ENCODE measurements at regions not wholly inside any gene's neighbourhood (a gene's known extent, or its start where the extent isn't known, plus 50 kb on each side); places are given as distances from the start of the nearest gene placed in this dataset.

DNA sequence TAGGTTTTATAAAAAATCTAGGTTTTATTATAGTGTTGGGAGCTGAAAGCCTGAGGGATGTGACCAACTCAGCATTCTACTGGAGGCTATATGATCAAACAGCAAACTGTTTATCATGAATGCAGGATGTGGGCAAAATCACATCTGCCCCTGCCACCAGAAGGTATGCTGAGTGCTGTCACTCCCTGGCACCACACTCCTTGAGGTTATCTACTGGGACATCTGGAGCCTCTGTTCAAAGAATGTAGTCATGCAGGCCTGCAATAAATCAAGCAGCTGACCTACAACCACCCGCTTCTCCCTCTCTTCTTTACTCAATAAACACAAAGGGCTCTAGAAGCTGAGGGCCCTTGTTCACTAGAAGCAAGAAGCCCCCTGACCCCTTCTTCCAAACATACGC lies 328.4 kb upstream of the DDX18 start:
- H3K4me3 ChIP-seq (ENCODE audit: low read depth, low read length): no peak overlapping the region

DNA sequence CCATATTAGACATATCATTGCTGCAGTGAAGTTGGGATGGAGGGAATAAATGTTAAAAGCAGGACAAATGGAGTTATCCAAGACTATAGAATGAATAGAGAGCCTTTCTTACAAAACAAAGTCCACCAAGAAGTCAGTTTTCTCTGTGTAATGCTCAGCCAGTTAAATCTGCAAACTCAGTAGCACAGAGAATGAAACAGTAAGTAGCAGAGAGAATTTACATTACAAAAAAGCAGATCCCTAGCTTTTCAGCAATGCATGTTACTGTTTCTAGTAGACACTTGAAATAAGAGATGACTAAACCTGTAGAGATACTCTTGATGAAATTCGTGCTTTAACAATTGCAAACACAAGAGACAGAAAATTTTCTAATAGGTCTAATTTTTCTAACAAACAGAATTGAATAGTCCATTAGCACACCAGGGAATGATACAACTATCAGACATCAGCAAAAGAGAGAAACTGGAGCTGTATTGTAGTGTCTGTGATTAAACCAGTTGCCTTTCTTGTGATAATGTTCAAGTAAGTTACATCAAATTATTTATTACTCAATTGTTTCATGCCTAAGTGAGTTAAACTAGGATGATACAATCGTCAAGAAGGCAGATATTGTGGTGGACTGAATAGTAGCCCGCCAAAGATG lies 322.2 kb upstream of the DDX18 start:
- DNase-seq (ENCODE audit: low read depth): no peak
- no peak overlapping the region for H3K4me3 ChIP-seq (ENCODE audit: low read depth, low read length)
- TF ChIP-seq, protein P1, sequence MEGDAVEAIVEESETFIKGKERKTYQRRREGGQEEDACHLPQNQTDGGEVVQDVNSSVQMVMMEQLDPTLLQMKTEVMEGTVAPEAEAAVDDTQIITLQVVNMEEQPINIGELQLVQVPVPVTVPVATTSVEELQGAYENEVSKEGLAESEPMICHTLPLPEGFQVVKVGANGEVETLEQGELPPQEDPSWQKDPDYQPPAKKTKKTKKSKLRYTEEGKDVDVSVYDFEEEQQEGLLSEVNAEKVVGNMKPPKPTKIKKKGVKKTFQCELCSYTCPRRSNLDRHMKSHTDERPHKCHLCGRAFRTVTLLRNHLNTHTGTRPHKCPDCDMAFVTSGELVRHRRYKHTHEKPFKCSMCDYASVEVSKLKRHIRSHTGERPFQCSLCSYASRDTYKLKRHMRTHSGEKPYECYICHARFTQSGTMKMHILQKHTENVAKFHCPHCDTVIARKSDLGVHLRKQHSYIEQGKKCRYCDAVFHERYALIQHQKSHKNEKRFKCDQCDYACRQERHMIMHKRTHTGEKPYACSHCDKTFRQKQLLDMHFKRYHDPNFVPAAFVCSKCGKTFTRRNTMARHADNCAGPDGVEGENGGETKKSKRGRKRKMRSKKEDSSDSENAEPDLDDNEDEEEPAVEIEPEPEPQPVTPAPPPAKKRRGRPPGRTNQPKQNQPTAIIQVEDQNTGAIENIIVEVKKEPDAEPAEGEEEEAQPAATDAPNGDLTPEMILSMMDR (IDR thresholded peaks at IDR 0.05; ENCODE audit: insufficient read depth, low read depth, low read length): no peak

More for the DNA sequence above, 328.4 kb upstream of the DDX18 start:
- TF ChIP-seq, protein P1 (IDR thresholded peaks at IDR 0.05; ENCODE audit: insufficient read depth, low read depth, low read length): no peak
- DNase-seq (ENCODE audit: low read depth): no peak

DNA sequence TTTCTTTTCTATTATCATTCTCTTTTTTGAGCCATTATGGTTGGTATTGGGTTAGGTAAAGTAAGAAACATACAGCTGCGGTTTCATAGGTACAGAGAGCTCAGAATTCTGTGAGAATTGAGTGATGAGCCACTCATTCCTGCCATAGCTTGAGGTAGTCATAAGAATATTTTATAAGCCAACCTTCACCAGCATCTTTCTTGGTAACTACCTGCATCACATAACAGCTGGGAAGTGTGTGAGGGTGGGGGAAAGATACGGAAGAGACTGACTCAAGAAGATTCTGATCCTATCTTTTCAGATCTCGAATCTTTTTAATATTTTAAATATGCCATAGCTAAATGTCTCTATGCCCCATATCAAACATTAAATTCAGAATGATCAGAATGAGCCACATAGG lies 313.8 kb upstream of the DDX18 start:
- H3K4me3 ChIP-seq (ENCODE audit: low read depth, low read length): no peak overlapping the region
- TF ChIP-seq, protein P1 (IDR thresholded peaks at IDR 0.05; ENCODE audit: insufficient read depth, low read depth, low read length): no peak
- DNase-seq (ENCODE audit: low read depth): no peak

DNA sequence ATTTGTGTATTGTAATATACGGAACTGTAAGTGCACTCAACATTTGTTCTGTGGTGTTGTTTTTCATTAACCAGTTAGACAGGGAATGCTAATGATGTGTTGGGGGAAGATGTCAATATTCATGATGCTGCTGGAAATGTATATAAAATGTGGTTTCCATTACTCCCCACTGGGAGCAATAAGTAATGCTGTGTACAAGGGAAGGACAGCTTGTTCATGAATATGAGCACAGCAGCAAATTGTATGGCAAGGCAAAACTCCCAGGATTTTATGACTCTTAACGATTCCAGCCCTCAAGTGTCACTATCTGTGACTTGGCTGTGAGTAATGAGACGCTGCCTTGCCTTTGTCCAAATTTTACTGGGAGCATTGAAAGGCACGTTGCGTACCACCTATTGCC lies 312.4 kb upstream of the DDX18 start:
- DNase-seq (ENCODE audit: low read depth): no peak
- TF ChIP-seq, protein P1 (IDR thresholded peaks at IDR 0.05; ENCODE audit: insufficient read depth, low read depth, low read length): no peak
- no peak overlapping the region for H3K4me3 ChIP-seq (ENCODE audit: low read depth, low read length)

DNA sequence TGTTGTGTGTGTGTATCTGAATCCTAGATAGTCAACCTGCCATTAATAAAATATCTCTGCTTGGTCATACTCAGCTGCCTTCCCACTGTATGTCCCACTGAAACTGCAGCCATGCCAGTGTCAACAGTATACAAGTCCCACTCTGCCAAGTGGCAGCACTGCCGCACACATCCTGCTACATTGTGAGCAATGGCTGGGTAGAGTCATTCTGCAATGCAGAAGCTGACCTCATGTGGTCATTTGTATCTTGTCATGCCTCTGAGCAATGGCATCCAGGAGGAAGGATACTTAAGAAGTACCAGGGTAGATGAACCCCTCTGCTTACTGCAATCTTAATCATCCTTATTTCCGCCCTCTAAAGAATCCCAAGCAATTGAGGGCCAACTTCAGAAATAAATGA lies 302.2 kb upstream of the DDX18 start:
- TF ChIP-seq, protein P1 (IDR thresholded peaks at IDR 0.05; ENCODE audit: insufficient read depth, low read depth, low read length): no peak
- no peak for DNase-seq (ENCODE audit: low read depth)
- H3K4me3 ChIP-seq (ENCODE audit: low read depth, low read length): no peak overlapping the region

DNA sequence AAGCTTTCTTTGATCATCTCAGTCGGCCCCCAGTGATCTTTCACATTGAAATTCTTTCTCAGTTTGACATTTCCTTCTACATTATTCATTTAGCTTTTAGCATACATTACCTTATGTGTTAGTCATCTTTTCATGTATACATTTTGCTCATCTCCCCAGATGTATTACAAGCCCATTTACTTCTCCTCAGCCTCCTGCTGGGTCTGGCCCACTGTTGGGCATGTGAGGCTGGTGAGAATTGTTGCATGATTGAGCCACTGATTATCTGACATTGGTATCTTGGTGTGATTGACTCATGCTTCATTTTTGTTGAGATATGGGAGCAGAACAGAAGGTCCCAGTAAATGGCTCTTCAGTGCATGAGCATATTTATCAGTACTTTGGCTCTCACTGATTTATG lies 300.1 kb upstream of the DDX18 start:
- no peak overlapping the region for H3K4me3 ChIP-seq (ENCODE audit: low read depth, low read length)
- DNase-seq (ENCODE audit: low read depth): no peak
- TF ChIP-seq, protein P1 (IDR thresholded peaks at IDR 0.05; ENCODE audit: insufficient read depth, low read depth, low read length): no peak

DNA sequence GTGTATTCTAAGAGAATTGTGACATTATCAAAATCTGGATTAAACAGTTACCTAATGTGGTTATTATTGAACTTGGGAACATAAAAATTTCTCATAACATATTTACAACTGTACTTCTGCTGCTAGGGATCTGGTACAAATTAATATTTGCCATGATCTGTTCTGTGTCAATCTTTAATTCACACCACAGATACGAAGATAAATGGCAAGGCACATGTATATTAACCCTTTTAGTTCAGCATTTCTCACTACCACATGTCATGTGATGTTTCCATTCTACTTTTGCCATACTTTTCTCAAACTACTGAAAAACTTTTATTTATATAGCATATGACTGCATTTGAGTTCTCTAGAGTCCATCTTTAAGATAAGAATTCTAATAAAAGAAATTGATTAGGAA lies 295.3 kb upstream of the DDX18 start:
- H3K4me3 ChIP-seq (ENCODE audit: low read depth, low read length): no peak overlapping the region
- no peak for DNase-seq (ENCODE audit: low read depth)
- TF ChIP-seq, protein P1 (IDR thresholded peaks at IDR 0.05; ENCODE audit: insufficient read depth, low read depth, low read length): no peak
